ENCODE measurements at regions not wholly inside any gene's neighbourhood (a gene's known extent, or its start where the extent isn't known, plus 50 kb on each side); places are given as distances from the start of the nearest gene placed in this dataset.

GRCh38 chrY:21302278-21302677 is 208.9 kb upstream of the RBMY1B start:
- no peak for TF ChIP-seq PRRX2 (CRISPR knock-in tag; IDR thresholded peaks at IDR 0.05)
- no peak for TF ChIP-seq PREB (CRISPR knock-in tag; IDR thresholded peaks at IDR 0.05; ENCODE audit: borderline replicate concordance)
- TF ChIP-seq CTCF (IDR thresholded peaks at IDR 0.05): no peak
- no peak for TF ChIP-seq SP1 (CRISPR knock-in tag; conservative IDR thresholded peaks at IDR 0.05)
- no peak for TF ChIP-seq MYBL2 (CRISPR knock-in tag; IDR thresholded peaks at IDR 0.05)
- TF ChIP-seq ETV6 (CRISPR knock-in tag; IDR thresholded peaks at IDR 0.05): no peak
- TF ChIP-seq TEAD4 (CRISPR knock-in tag; IDR thresholded peaks at IDR 0.05): no peak

Data from WTC11 (cell line).